GM21526 (cell line): ENCODE measurements at regions not wholly inside any gene's neighbourhood (a gene's known extent, or its start where the extent isn't known, plus 50 kb on each side); places are given as distances from the start of the nearest gene placed in this dataset.

Experiments
- ATAC-seq: cut with Tn5 transposase; IDR thresholded peaks from one replicate; pipeline ENCODE4 v1.9.1; 2021; ENCODE audit warnings: moderate library complexity; ENCODE audit not compliant: unreplicated experiment, low FRiP score

DNA sequence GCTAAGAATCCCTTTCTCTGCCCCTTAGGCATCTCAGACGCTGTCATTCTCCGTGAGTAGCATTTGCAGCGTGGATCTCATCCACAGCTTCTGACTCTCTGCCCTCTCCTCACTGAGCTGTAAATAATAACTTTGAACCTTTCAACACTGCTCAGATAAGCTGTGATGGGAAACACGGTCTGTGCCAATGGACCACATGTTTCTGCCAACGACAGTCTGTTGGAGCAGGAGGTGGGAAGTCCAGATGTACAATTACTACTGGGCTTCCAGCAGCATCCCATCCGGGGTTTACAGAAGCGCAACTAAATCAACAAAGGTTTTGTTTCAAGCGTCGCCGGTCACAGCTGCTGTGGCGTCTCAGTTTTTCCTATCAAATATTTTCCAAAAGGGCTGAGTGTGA, 1110.6 kb downstream of the TYW1 start:
- no peak for ATAC-seq

GRCh38 chr7:68107968-68108367, 1111.3 kb downstream of the TYW1 start:
- ATAC-seq = no peak

DNA sequence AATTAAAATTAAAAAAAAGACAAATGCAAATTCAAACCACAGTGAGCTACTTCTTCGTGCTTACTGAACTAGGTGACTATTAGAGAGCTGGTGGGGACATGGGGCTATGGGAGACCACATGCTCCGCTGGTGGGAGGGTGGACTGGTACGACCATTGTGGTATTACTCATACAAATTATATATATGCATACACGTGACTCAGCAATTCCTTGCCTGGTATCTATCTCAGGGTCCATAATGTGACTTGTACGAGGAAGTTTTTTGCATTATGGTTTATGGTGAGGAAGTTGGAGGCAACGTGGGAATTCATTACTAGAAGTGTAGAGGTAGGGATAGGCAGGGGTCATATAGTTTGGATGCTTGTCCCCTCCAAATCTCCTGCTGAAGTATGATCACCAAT, 1112.7 kb downstream of the TYW1 start:
- ATAC-seq = no peak

DNA sequence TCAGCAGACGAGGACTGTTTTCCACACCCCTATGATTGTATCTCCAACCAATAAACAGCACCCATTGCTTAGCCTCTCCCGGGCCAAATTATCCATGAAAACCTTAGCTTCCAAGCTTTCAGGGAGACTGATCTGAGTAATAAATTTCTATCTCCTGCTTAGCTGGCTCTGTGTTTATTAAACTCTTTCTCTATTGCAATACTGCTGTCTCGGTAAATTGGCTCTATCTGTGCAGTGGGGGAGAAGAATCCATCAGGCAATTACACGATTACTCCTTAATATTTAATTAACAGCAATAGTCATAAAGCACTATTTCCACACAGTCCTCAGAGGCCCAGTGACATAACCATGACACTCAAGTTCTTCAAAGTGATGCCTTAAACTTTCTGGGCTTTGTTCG, 1122.8 kb downstream of the TYW1 start:
- ATAC-seq = no peak

DNA sequence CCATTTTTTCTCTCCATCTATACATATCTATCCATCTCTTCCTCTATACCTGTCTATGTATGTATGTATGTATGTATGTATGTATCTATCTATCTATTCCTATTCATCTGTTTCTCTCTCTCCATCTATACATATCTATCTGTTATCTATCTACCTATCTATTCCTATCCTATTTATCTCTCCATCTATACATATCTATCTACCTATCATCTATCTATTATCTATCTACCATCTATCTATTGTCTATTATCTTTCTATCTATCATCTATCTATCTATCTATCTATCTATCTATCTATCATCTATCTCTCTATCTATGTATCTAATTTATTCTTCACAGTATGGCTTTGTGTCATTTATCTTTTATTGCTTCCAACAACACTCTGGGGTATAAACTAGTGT, 1124.4 kb downstream of the TYW1 start:
- ATAC-seq = no peak

GRCh38 chr7:68121655-68122054, 1125.0 kb downstream of the TYW1 start:
- no peak for ATAC-seq

- ATAC-seq = no peak
These were observed 1126.2 kb downstream of the TYW1 start for GRCh38 chr7:68122801-68123200.

GRCh38 chr7:68125168-68125567, 1128.5 kb downstream of the TYW1 start:
- ATAC-seq = no peak

DNA sequence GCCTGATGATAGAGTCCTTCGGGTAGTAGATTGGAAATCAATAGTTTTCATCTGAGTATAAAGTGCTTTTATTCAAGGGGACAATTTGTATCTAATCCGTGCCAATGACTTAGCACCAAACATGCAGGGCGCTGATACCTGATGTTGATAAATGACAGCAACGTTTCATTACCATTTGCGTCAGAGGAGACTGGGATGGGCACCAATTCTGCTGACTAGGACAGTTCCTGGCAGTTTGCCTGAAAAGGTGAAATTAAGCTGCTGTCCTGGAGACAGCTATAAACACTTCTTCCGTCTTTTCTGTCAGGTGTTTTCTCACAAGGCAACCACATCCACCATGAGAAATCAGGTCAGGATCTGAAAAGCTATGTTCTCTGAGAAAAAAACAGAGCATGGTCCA, 1136.4 kb downstream of the TYW1 start:
- ATAC-seq = no peak

DNA sequence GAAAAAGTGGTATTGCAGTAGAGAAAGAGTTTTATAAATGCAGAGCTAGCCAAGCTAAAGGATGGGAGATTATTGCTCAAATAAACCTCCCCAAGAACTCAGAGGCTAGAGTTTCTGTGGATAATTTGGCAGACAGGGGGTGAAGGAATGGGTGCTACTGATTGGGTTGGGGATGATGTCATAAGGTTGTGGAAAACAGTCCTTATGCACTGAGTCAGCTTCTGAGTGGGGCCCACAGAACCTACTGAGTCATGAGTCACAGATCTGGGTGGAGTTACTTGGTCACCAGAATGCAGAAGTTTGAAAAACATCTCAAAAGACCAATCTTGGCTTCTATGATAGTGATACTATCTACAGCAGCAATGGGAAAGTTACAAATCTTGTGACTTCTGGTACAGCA, 1146.7 kb downstream of the TYW1 start:
- no peak for ATAC-seq

- ATAC-seq = no peak
These were observed 1150.3 kb downstream of the TYW1 start for GRCh38 chr7:68146983-68147382.

DNA sequence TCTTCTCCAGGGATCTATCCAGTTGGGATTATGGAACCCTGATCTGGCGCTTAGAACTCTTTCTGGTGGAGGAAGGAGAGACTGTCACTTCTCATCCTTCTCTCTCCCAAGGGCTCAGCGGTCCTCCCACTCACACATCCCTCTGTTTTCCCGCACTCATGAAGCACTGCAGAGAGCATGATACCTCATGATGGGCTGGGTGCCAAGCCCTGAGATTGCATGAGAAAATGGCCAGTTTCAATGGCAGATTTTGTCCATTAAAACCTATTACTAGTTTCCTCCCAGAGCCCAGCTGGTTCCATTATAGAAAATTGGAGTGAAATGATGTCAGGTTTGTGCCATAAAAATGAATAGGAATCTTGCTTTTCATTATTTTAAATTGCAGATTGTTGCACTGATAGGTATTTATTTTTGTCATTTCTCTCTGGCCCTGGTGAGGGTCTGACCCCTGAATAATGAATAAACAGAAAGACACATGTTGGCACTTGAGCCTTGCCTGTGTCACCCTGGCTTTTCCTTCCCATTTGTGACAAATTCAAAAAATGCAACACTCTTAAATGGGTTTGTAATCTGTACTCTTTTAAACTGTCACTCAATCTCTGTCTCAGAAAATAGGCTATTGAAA, 1151.1 kb downstream of the TYW1 start:
- no peak for ATAC-seq

DNA sequence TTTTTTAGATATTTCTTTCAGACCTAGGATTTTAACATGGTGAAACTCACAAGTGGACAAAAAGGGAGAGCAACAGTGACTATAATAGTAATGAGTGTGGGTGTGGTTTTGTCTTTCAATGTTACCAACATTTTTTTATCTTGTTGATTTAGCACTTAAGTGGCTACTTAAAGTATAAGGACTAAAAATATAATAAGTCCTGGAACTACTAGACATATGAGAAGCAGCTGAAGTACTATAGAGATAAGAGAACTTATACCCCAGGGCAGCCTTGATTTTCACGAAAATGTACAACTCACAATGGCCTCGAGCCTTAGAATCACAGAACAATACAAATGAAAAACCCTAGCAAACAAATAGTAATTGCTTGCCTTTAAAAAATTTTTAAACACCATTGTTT, 1151.8 kb downstream of the TYW1 start:
- ATAC-seq = no peak

GRCh38 chr7:68152205-68152604, 1155.6 kb downstream of the TYW1 start:
- ATAC-seq = no peak

- no peak for ATAC-seq
These were observed 1159.0 kb downstream of the TYW1 start for GRCh38 chr7:68155676-68156075.

- ATAC-seq = no peak
These were observed 1162.2 kb downstream of the TYW1 start for GRCh38 chr7:68158686-68159295.

GRCh38 chr7:68162712-68163111, 1166.1 kb downstream of the TYW1 start:
- ATAC-seq = no peak

DNA sequence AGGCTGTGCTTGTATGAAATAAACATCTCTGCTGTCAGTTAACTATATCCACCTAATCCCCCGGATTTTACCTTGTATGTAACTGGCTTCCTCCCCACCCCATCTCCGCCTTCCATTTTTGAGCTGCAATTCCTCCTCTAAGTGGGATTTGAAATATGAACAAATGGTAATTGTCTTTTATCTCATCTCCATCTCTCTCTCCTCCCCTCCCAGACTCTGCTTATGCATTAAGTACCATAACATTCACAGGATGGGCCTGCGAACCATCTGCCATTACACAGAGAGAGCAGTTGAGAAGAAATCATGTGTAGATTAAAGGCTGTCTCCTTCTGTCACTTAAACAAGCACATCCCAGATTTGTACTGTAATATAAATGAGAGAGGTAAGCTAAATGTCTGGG, 1169.9 kb downstream of the TYW1 start:
- ATAC-seq = no peak

- ATAC-seq = no peak
These were observed 1176.9 kb downstream of the TYW1 start for GRCh38 chr7:68173513-68173912.

- no peak for ATAC-seq
These were observed 1180.3 kb downstream of the TYW1 start for GRCh38 chr7:68176974-68177373.

GRCh38 chr7:68180761-68181160, 1184.1 kb downstream of the TYW1 start:
- ATAC-seq = no peak

GRCh38 chr7:68183176-68183575, 1186.5 kb downstream of the TYW1 start:
- ATAC-seq = no peak
